H1 (cell line): ENCODE measurements at regions not wholly inside any gene's neighbourhood (a gene's known extent, or its start where the extent isn't known, plus 50 kb on each side); places are given as distances from the start of the nearest gene placed in this dataset.

Source experiments
- BACH1 ChIP-seq: IDR thresholded peaks from 2 replicates; pipeline ENCODE4 v1.6.1; 2012; ENCODE audit warnings: low read length, improper control_type of control experiment
- CEBPB ChIP-seq: IDR thresholded peaks from 2 replicates; pipeline ENCODE4 v1.6.1; 2012; ENCODE audit warnings: low read depth, low read length
- CHD7 ChIP-seq: fragments of 300-600 bp; sonication (generic); IDR thresholded peaks from 2 replicates; pipeline ENCODE4 v1.7.1; 2012; ENCODE audit warnings: low read length, moderate library complexity, mild to moderate bottlenecking, inconsistent platforms; ENCODE audit not compliant: insufficient replicate concordance
- CTBP2 ChIP-seq: IDR thresholded peaks from 2 replicates; pipeline ENCODE4 v1.7.0; 2011; ENCODE audit warnings: borderline replicate concordance, mild to moderate bottlenecking, moderate library complexity, mixed read lengths, low read length; ENCODE audit not compliant: insufficient read depth, insufficient read length
- EP300 ChIP-seq, 2 experiments: IDR thresholded peaks; 1 replicate in 1 of 2; 2 replicates in 1 of 2; pipeline ENCODE4 v1.6.1; 2011 to 2012; ENCODE audit warnings: low read depth in 2 of 2, low read length in 2 of 2, mild to moderate bottlenecking in 2 of 2, borderline replicate concordance in 1 of 2, inconsistent platforms in 1 of 2, moderate library complexity in 1 of 2
- EZH2 ChIP-seq: fragments of 200-600 bp; sonication (generic); IDR thresholded peaks from 2 replicates; pipeline ENCODE4 v1.7.1; 2012; ENCODE audit warnings: low read depth, mild to moderate bottlenecking, moderate library complexity, low read length, inconsistent platforms; ENCODE audit not compliant: severe bottlenecking
- GTF2F1 ChIP-seq: IDR thresholded peaks from 2 replicates; pipeline ENCODE4 v1.6.1; 2012; ENCODE audit warnings: low read depth, low read length, improper control_type of control experiment, borderline replicate concordance
- HDAC2 ChIP-seq, 2 experiments: fragments of 300-600 bp in 1 of 2; sonication (generic) in 1 of 2; IDR thresholded peaks; 2 replicates each; pipeline ENCODE4 v1.6.1; 2011 to 2012; ENCODE audit warnings: low read depth in 2 of 2, low read length in 2 of 2, mild to moderate bottlenecking in 2 of 2, moderate library complexity in 2 of 2, borderline replicate concordance in 1 of 2, inconsistent platforms in 1 of 2
- POLR2AphosphoS5 ChIP-seq: IDR thresholded peaks from 2 replicates; pipeline ENCODE4 v1.6.1; 2011; ENCODE audit warnings: low read depth, low read length
- SIX5 ChIP-seq: IDR thresholded peaks from 2 replicates; pipeline ENCODE4 v1.6.1; 2011; ENCODE audit warnings: mild to moderate bottlenecking, low read depth, low read length

GRCh38 chr13:63840551-63841421 lies 2425.1 kb upstream of the PCDH20 start (continued):
- TF ChIP-seq CHD7: no peak
- no peak for TF ChIP-seq HDAC2 (IDR thresholded peaks at IDR 0.05; ENCODE audit: borderline replicate concordance in 1 of 2, low read depth in 2 of 2, low read length in 2 of 2)
- no peak for TF ChIP-seq GTF2F1
- TF ChIP-seq CTBP2: no peak
- no peak for TF ChIP-seq SIX5
- TF ChIP-seq EP300 (IDR thresholded peaks at IDR 0.05; ENCODE audit: borderline replicate concordance in 1 of 2, low read depth in 2 of 2, low read length in 2 of 2): no peak
- TF ChIP-seq POLR2AphosphoS5: no peak
- TF ChIP-seq CEBPB: no peak
- no peak for TF ChIP-seq EZH2
- TF ChIP-seq BACH1: no peak
